ENCODE measurements at regions not wholly inside any gene's neighbourhood (a gene's known extent, or its start where the extent isn't known, plus 50 kb on each side); places are given as distances from the start of the nearest gene placed in this dataset.

GRCh38 chr20:6605055-6605935 is 162.2 kb upstream of the BMP2 start:
- H3K9me3 ChIP-seq (ENCODE audit: control insufficient read depth in 3 of 3, low read length in 3 of 3): no peaks in the 10 kb centered on the region

GRCh38 chr20:6604179-6604578 is 163.3 kb upstream of the BMP2 start:
- H3K4me1 ChIP-seq (ENCODE audit: control insufficient read depth in 3 of 3, insufficient read depth in 3 of 3, low read length in 3 of 3): no peaks in the 10 kb centered on the region
- H3K36me3 ChIP-seq (ENCODE audit: control insufficient read depth in 3 of 3, insufficient read depth in 3 of 3, low read length in 3 of 3): no peaks in the 10 kb centered on the region
- no peaks in the 10 kb centered on the region for H3K9me3 ChIP-seq (ENCODE audit: control insufficient read depth in 3 of 3, low read length in 3 of 3)
- H3K27ac ChIP-seq (ENCODE audit: low read depth, low read length): no peak overlapping the region
- H3K4me3 ChIP-seq (ENCODE audit: low read length in 3 of 3): no peak overlapping the region
- H3K27me3 ChIP-seq (ENCODE audit: control insufficient read depth in 3 of 3, insufficient read depth in 3 of 3, low read length in 3 of 3): no peaks in the 10 kb centered on the region
- H3K9ac ChIP-seq (ENCODE audit: low read depth in 1 of 3, low read length in 3 of 3): no peak overlapping the region

More at GRCh38 chr20:6605055-6605935, 162.2 kb upstream of the BMP2 start:
- Histone ChIP-seq H3K27ac (ENCODE audit: low read depth, low read length) (no peak overlapping the region), H3K4me1 (ENCODE audit: control insufficient read depth in 3 of 3, insufficient read depth in 3 of 3, low read length in 3 of 3) (no peaks in the 10 kb centered on the region), H3K27me3 (ENCODE audit: control insufficient read depth in 3 of 3, insufficient read depth in 3 of 3, low read length in 3 of 3) (no peaks in the 10 kb centered on the region), H3K36me3 (ENCODE audit: control insufficient read depth in 3 of 3, insufficient read depth in 3 of 3, low read length in 3 of 3) (no peaks in the 10 kb centered on the region), H3K9ac (ENCODE audit: low read depth in 1 of 3, low read length in 3 of 3) (no peak overlapping the region), H3K4me3 (ENCODE audit: low read length in 3 of 3) (no peak overlapping the region)

- Histone ChIP-seq H3K27ac (ENCODE audit: low read depth, low read length) (no peak overlapping the region), H3K9me3 (ENCODE audit: control insufficient read depth in 3 of 3, low read length in 3 of 3) (no peaks in the 10 kb centered on the region), H3K27me3 (ENCODE audit: control insufficient read depth in 3 of 3, insufficient read depth in 3 of 3, low read length in 3 of 3) (no peaks in the 10 kb centered on the region), H3K9ac (ENCODE audit: low read depth in 1 of 3, low read length in 3 of 3) (no peak overlapping the region), H3K4me3 (ENCODE audit: low read length in 3 of 3) (no peak overlapping the region), H3K36me3 (ENCODE audit: control insufficient read depth in 3 of 3, insufficient read depth in 3 of 3, low read length in 3 of 3) (no peaks in the 10 kb centered on the region), H3K4me1 (ENCODE audit: control insufficient read depth in 3 of 3, insufficient read depth in 3 of 3, low read length in 3 of 3) (peaks cover 0 to 5% (median 4%) of the 10 kb centered on the region in 3 donors)
Observed at GRCh38 chr20:6599876-6600735, 167.4 kb upstream of the BMP2 start.

- Histone ChIP-seq H3K27me3 (ENCODE audit: control insufficient read depth in 3 of 3, insufficient read depth in 3 of 3, low read length in 3 of 3) (no peaks in the 10 kb centered on the region), H3K36me3 (ENCODE audit: control insufficient read depth in 3 of 3, insufficient read depth in 3 of 3, low read length in 3 of 3) (no peaks in the 10 kb centered on the region), H3K9me3 (ENCODE audit: control insufficient read depth in 3 of 3, low read length in 3 of 3) (no peaks in the 10 kb centered on the region), H3K4me3 (ENCODE audit: low read length in 3 of 3) (no peak overlapping the region), H3K9ac (ENCODE audit: low read depth in 1 of 3, low read length in 3 of 3) (no peak overlapping the region), H3K27ac (ENCODE audit: low read depth, low read length) (no peak overlapping the region), H3K4me1 (ENCODE audit: control insufficient read depth in 3 of 3, insufficient read depth in 3 of 3, low read length in 3 of 3) (peaks cover 0 to 5% (median 4%) of the 10 kb centered on the region in 3 donors)
Observed at GRCh38 chr20:6595704-6596103, 171.8 kb upstream of the BMP2 start.

GRCh38 chr20:6590891-6591637 is 176.4 kb upstream of the BMP2 start:
- Histone ChIP-seq H3K27ac (ENCODE audit: low read depth, low read length) (no peak overlapping the region), H3K27me3 (ENCODE audit: control insufficient read depth in 3 of 3, insufficient read depth in 3 of 3, low read length in 3 of 3) (no peaks in the 10 kb centered on the region), H3K9me3 (ENCODE audit: control insufficient read depth in 3 of 3, low read length in 3 of 3) (no peaks in the 10 kb centered on the region), H3K36me3 (ENCODE audit: control insufficient read depth in 3 of 3, insufficient read depth in 3 of 3, low read length in 3 of 3) (no peaks in the 10 kb centered on the region), H3K9ac (ENCODE audit: low read depth in 1 of 3, low read length in 3 of 3) (no peak overlapping the region), H3K4me1 (ENCODE audit: control insufficient read depth in 3 of 3, insufficient read depth in 3 of 3, low read length in 3 of 3) (no peaks in the 10 kb centered on the region), H3K4me3 (ENCODE audit: low read length in 3 of 3) (no peak overlapping the region)

- no peaks in the 10 kb centered on the region for H3K4me1 ChIP-seq (ENCODE audit: control insufficient read depth in 3 of 3, insufficient read depth in 3 of 3, low read length in 3 of 3)
- H3K4me3 ChIP-seq (ENCODE audit: low read length in 3 of 3): no peak overlapping the region
- no peaks in the 10 kb centered on the region for H3K36me3 ChIP-seq (ENCODE audit: control insufficient read depth in 3 of 3, insufficient read depth in 3 of 3, low read length in 3 of 3)
Observed at GRCh38 chr20:6588296-6588695, 179.2 kb upstream of the BMP2 start.

GRCh38 chr20:6583134-6583738 is 184.2 kb upstream of the BMP2 start:
- Histone ChIP-seq H3K4me3 (ENCODE audit: low read length in 3 of 3) (no peak overlapping the region), H3K27ac (ENCODE audit: low read depth, low read length) (no peak overlapping the region), H3K36me3 (ENCODE audit: control insufficient read depth in 3 of 3, insufficient read depth in 3 of 3, low read length in 3 of 3) (no peaks in the 10 kb centered on the region), H3K9ac (ENCODE audit: low read depth in 1 of 3, low read length in 3 of 3) (no peak overlapping the region), H3K27me3 (ENCODE audit: control insufficient read depth in 3 of 3, insufficient read depth in 3 of 3, low read length in 3 of 3) (no peaks in the 10 kb centered on the region), H3K4me1 (ENCODE audit: control insufficient read depth in 3 of 3, insufficient read depth in 3 of 3, low read length in 3 of 3) (no peaks in the 10 kb centered on the region), H3K9me3 (ENCODE audit: control insufficient read depth in 3 of 3, low read length in 3 of 3) (no peaks in the 10 kb centered on the region)

More at GRCh38 chr20:6588296-6588695, 179.2 kb upstream of the BMP2 start:
- no peaks in the 10 kb centered on the region for H3K9me3 ChIP-seq (ENCODE audit: control insufficient read depth in 3 of 3, low read length in 3 of 3)
- H3K27me3 ChIP-seq (ENCODE audit: control insufficient read depth in 3 of 3, insufficient read depth in 3 of 3, low read length in 3 of 3): no peaks in the 10 kb centered on the region
- H3K27ac ChIP-seq (ENCODE audit: low read depth, low read length): no peak overlapping the region
- no peak overlapping the region for H3K9ac ChIP-seq (ENCODE audit: low read depth in 1 of 3, low read length in 3 of 3)

GRCh38 chr20:6582449-6582848 is 185.0 kb upstream of the BMP2 start:
- H3K27ac ChIP-seq (ENCODE audit: low read depth, low read length): no peak overlapping the region
- H3K4me3 ChIP-seq (ENCODE audit: low read length in 3 of 3): no peak overlapping the region
- no peaks in the 10 kb centered on the region for H3K36me3 ChIP-seq (ENCODE audit: control insufficient read depth in 3 of 3, insufficient read depth in 3 of 3, low read length in 3 of 3)

GRCh38 chr20:6580486-6580885 is 187.0 kb upstream of the BMP2 start:
- Histone ChIP-seq H3K9me3 (ENCODE audit: control insufficient read depth in 3 of 3, low read length in 3 of 3) (no peaks in the 10 kb centered on the region), H3K4me1 (ENCODE audit: control insufficient read depth in 3 of 3, insufficient read depth in 3 of 3, low read length in 3 of 3) (no peaks in the 10 kb centered on the region), H3K36me3 (ENCODE audit: control insufficient read depth in 3 of 3, insufficient read depth in 3 of 3, low read length in 3 of 3) (no peaks in the 10 kb centered on the region), H3K4me3 (ENCODE audit: low read length in 3 of 3) (no peak overlapping the region), H3K9ac (ENCODE audit: low read depth in 1 of 3, low read length in 3 of 3) (no peak overlapping the region), H3K27ac (ENCODE audit: low read depth, low read length) (no peak overlapping the region), H3K27me3 (ENCODE audit: control insufficient read depth in 3 of 3, insufficient read depth in 3 of 3, low read length in 3 of 3) (no peaks in the 10 kb centered on the region)

More at GRCh38 chr20:6582449-6582848, 185.0 kb upstream of the BMP2 start:
- Histone ChIP-seq H3K9ac (ENCODE audit: low read depth in 1 of 3, low read length in 3 of 3) (no peak overlapping the region), H3K9me3 (ENCODE audit: control insufficient read depth in 3 of 3, low read length in 3 of 3) (no peaks in the 10 kb centered on the region), H3K27me3 (ENCODE audit: control insufficient read depth in 3 of 3, insufficient read depth in 3 of 3, low read length in 3 of 3) (no peaks in the 10 kb centered on the region), H3K4me1 (ENCODE audit: control insufficient read depth in 3 of 3, insufficient read depth in 3 of 3, low read length in 3 of 3) (no peaks in the 10 kb centered on the region)
